DOHH2 (cell line): ENCODE measurements at regions not wholly inside any gene's neighbourhood (a gene's known extent, or its start where the extent isn't known, plus 50 kb on each side); places are given as distances from the start of the nearest gene placed in this dataset.

Experiments
- H3F3A ChIP-seq: fragments of 200-600 bp; sonication (generic), shearing (Covaris generic); 2 replicates; pipeline ENCODE4 v1.6.0; 2016; ENCODE audit warnings: antibody characterized with exemption, mild to moderate bottlenecking; ENCODE audit not compliant: control insufficient read depth, insufficient read depth
- H3K27ac ChIP-seq: fragments of 200-600 bp; sonication (generic); 2 replicates; pipeline ENCODE4 v1.5.1; 2014; ENCODE audit warnings: low read depth, mild to moderate bottlenecking, low read length, moderate library complexity
- H3K27me3 ChIP-seq: fragments of 200-600 bp; sonication (generic); 2 replicates; pipeline ENCODE4 v1.6.1; 2014; ENCODE audit warnings: mild to moderate bottlenecking, low read length, mixed read lengths; ENCODE audit not compliant: control insufficient read depth
- H3K36me3 ChIP-seq: fragments of 200-600 bp; sonication (generic); 2 replicates; pipeline ENCODE4 v1.6.1; 2014; ENCODE audit warnings: mild to moderate bottlenecking, low read length, moderate library complexity, mixed read lengths; ENCODE audit not compliant: control insufficient read depth
- H3K4me1 ChIP-seq: fragments of 200-600 bp; sonication (generic); 2 replicates; pipeline ENCODE4 v1.6.1; 2014; ENCODE audit warnings: mild to moderate bottlenecking, low read length, mixed read lengths; ENCODE audit not compliant: control insufficient read depth
- H3K4me2 ChIP-seq: fragments of 200-600 bp; sonication (generic); 2 replicates; pipeline ENCODE4 v1.6.0; 2014; ENCODE audit warnings: mild to moderate bottlenecking, low read length, moderate library complexity
- H3K4me3 ChIP-seq: fragments of 200-600 bp; sonication (generic); 2 replicates; pipeline ENCODE4 v1.5.1; 2014; ENCODE audit warnings: mild to moderate bottlenecking, low read length, mixed read lengths
- H3K79me2 ChIP-seq: fragments of 200-600 bp; sonication (generic); 2 replicates; pipeline ENCODE4 v1.6.1; 2014; ENCODE audit warnings: mild to moderate bottlenecking, low read length, mixed read lengths; ENCODE audit not compliant: control insufficient read depth
- H3K9me2 ChIP-seq: fragments of 200-600 bp; sonication (generic); replicated peaks from 2 replicates; pipeline ENCODE4 v1.6.1; 2014; ENCODE audit warnings: mild to moderate bottlenecking, low read length, mixed read lengths; ENCODE audit not compliant: control insufficient read depth
- H3K9me3 ChIP-seq: fragments of 200-600 bp; sonication (generic); 2 replicates; pipeline ENCODE4 v1.6.1; 2014; ENCODE audit warnings: antibody characterized with exemption, low read length, mixed read lengths; ENCODE audit not compliant: control insufficient read depth, insufficient read depth
- H4K20me1 ChIP-seq: fragments of 200-600 bp; sonication (generic); 2 replicates; pipeline ENCODE4 v1.6.0; 2014; ENCODE audit warnings: low read depth, mild to moderate bottlenecking, antibody characterized with exemption, low read length, moderate library complexity; ENCODE audit not compliant: control insufficient read depth, insufficient read depth
- CTCF ChIP-seq: fragments of 200-600 bp; sonication (generic); IDR thresholded peaks from one replicate; pipeline ENCODE4 v1.5.1; 2014; ENCODE audit warnings: antibody characterized with exemption, mild to moderate bottlenecking, low read depth, low read length; ENCODE audit not compliant: poor library complexity, severe bottlenecking
- EZH2phosphoT487 ChIP-seq: fragments of 200-600 bp; sonication (generic); IDR thresholded peaks from 2 replicates; pipeline ENCODE4 v1.6.1; 2017; ENCODE audit warnings: borderline replicate concordance, mild to moderate bottlenecking, antibody characterized with exemption, low read length, moderate library complexity, mixed read lengths

- no peaks in the 10 kb centered on the region for H3K27me3 ChIP-seq
- TF ChIP-seq CTCF: no peak
- no peak for TF ChIP-seq EZH2phosphoT487
These were observed 104.1 kb upstream of the LSM6 start for GRCh38 chr4:146071390-146071789.

GRCh38 chr4:146063143-146063542 is 112.4 kb upstream of the LSM6 start:
- no peaks in the 10 kb centered on the region for H3K36me3 ChIP-seq
- H3K4me2 ChIP-seq: peak overlapping the region; percentile 54
- no peak overlapping the region for H3K27ac ChIP-seq
- TF ChIP-seq CTCF (no peak), EZH2phosphoT487 (no peak)
- H3K27me3 ChIP-seq: no peaks in the 10 kb centered on the region
- H4K20me1 ChIP-seq: no peaks in the 10 kb centered on the region
- H3K9me2 ChIP-seq: no peaks in the 10 kb centered on the region
- H3K79me2 ChIP-seq: peaks cover 6% of the 10 kb centered on the region
- peaks cover 27% of the 10 kb centered on the region for H3F3A ChIP-seq
- H3K4me3 ChIP-seq: peak overlapping the region; percentile 23; the same call in 1 of the 2 replicates
- peaks cover 67% of the 10 kb centered on the region for H3K4me1 ChIP-seq
- no peaks in the 10 kb centered on the region for H3K9me3 ChIP-seq

More at GRCh38 chr4:146071390-146071789, 104.1 kb upstream of the LSM6 start:
- no peaks in the 10 kb centered on the region for H4K20me1 ChIP-seq
- no peaks in the 10 kb centered on the region for H3K36me3 ChIP-seq
- H3K9me2 ChIP-seq: no peaks in the 10 kb centered on the region
- no peaks in the 10 kb centered on the region for H3K79me2 ChIP-seq
- H3K4me3 ChIP-seq: no peak overlapping the region
- peaks cover 7% of the 10 kb centered on the region for H3K4me1 ChIP-seq
- no peak overlapping the region for H3K27ac ChIP-seq
- H3F3A ChIP-seq: no peaks in the 10 kb centered on the region
- H3K4me2 ChIP-seq: no peak overlapping the region
- no peaks in the 10 kb centered on the region for H3K9me3 ChIP-seq

GRCh38 chr4:146062340-146062739 is 113.2 kb upstream of the LSM6 start:
- H3K9me3 ChIP-seq: no peaks in the 10 kb centered on the region
- H4K20me1 ChIP-seq: no peaks in the 10 kb centered on the region
- no peaks in the 10 kb centered on the region for H3K36me3 ChIP-seq
- peaks cover 14% of the 10 kb centered on the region for H3K79me2 ChIP-seq
- peak overlapping the region; percentile 39 for H3K4me3 ChIP-seq
- peaks cover 27% of the 10 kb centered on the region for H3F3A ChIP-seq
- peak overlapping the region; percentile 54 for H3K4me2 ChIP-seq
- H3K27me3 ChIP-seq: no peaks in the 10 kb centered on the region
- H3K27ac ChIP-seq: peak overlapping the region; percentile 98
- no peaks in the 10 kb centered on the region for H3K9me2 ChIP-seq
- H3K4me1 ChIP-seq: peaks cover 75% of the 10 kb centered on the region
- no peak for TF ChIP-seq EZH2phosphoT487
- TF ChIP-seq CTCF: no peak
